ENCODE measurements at regions not wholly inside any gene's neighbourhood (a gene's known extent, or its start where the extent isn't known, plus 50 kb on each side); places are given as distances from the start of the nearest gene placed in this dataset.

DNA sequence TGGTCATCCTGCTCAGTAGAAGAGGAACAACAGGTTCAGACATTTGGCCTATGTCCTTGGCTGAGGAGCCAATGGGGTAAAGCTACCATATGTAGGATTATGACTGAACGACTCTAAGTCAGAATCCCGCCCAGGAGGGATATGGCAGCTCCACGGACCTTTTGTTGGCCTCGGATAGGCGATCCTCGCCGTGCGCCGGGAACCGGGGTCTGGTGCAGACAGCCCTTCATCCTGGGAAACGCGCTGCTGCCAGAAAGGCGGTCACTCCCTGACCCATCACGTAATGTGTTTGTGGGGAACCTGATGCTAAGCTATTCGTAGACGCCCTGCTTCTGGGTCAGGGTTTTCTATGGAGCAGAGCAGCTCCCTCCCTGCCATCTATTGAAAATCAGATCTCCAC is 178.9 kb upstream of the ALG10B start:
- no peaks in the 10 kb centered on the region for H3K9me3 ChIP-seq (ENCODE audit: control insufficient read depth in 2 of 2, insufficient read depth in 1 of 2, low read depth in 1 of 2, low read length in 1 of 2)
- WGBS, 2 donors: 45 to 60% methylated on average over 16 of the region's 16 CpGs
- no peaks in the 10 kb centered on the region for H3K36me3 ChIP-seq (ENCODE audit: control insufficient read depth in 2 of 2, insufficient read depth in 2 of 2, low read length in 1 of 2)
- H3K27me3 ChIP-seq (ENCODE audit: control insufficient read depth in 1 of 2, insufficient read depth in 2 of 2, low read length in 2 of 2): no peaks in the 10 kb centered on the region
- H3K4me1 ChIP-seq (ENCODE audit: control insufficient read depth in 2 of 2, insufficient read depth in 2 of 2, low read length in 1 of 2): peaks cover 0 to 2% of the 10 kb centered on the region in 2 donors
- H3K4me3 ChIP-seq (ENCODE audit: low read depth in 1 of 2, low read length in 2 of 2): no peak overlapping the region
- no peak overlapping the region for H3K27ac ChIP-seq (ENCODE audit: low read depth in 2 of 2, low read length in 1 of 2)

DNA sequence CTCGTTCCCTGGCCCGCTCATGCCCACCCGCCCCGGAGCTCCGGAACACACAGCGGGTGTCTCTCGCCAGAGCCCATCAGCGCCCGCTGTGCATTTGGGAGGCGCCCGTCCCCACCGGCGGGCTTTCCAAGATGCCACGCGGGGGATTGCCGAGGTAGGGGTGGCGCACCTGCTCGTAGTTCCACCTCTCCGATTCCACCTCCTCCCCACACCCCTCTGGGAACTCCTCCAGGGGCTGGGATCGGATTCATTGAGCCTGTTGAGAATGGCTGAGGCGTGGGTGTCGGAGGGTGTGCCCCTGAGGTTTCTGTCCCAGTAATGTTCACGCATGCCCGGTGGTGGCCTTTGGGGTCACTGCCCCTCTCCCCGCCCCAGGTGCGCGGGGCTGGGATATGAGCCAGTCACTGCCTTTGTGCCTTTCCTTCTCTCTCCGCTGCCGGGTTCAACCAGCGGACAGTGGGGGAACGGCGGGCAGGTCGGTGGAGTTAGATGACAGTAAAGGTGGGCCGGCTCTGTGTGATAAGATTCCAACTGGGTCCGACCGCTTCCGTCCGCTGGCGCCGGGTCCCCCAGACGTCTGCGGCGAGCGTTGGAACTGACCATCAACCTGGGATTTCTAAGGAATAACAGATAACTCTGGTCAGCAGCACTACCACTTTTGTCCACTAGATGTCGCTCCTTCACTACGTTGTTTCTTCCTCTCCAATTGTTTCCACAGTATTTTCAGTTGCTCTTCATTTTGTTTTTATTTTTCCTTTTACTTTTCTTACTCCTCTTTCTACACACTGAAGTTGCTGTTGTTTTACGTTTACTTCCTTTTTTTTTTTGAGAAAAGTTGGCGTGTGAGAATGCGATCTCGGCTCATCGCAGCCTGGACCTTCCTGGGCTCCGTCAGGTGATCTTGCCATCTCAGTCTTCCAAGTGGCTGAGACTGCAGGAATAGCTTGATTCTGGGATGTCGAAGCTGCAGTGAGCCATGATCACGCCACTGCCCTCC is 178.1 kb upstream of the ALG10B start:
- WGBS, 2 donors: 6 to 8% methylated on average over 49 to 54 of the region's 54 CpGs
- H3K27ac ChIP-seq (ENCODE audit: low read depth in 2 of 2, low read length in 1 of 2): no peak overlapping the region
- H3K4me1 ChIP-seq (ENCODE audit: control insufficient read depth in 2 of 2, insufficient read depth in 2 of 2, low read length in 1 of 2): peaks cover 0 to 2% of the 10 kb centered on the region in 2 donors

DNA sequence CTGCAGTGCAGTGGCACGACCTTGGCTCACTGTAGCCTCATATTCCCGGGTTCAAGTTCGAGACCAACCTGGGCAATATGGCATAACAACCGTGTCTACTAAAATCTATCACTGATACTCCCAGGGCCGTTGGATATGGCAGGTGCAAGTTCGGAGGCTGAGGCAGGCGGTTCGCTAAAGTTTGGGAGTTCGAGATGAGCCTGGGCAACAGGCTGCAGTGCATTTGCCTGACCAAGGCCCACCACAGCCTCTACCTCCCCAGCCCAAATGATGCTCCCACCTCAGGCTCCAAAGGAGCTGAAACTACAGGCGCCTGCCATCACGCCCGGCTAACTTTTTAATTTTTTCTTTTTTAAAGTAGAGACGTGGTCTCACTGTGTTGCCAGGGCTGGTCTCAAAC is 177.1 kb upstream of the ALG10B start:
- Histone ChIP-seq H3K9me3 (ENCODE audit: control insufficient read depth in 2 of 2, insufficient read depth in 1 of 2, low read depth in 1 of 2, low read length in 1 of 2) (no peaks in the 10 kb centered on the region), H3K27ac (ENCODE audit: low read depth in 2 of 2, low read length in 1 of 2) (no peak overlapping the region), H3K36me3 (ENCODE audit: control insufficient read depth in 2 of 2, insufficient read depth in 2 of 2, low read length in 1 of 2) (no peaks in the 10 kb centered on the region), H3K4me3 (ENCODE audit: low read depth in 1 of 2, low read length in 2 of 2) (no peak overlapping the region), H3K4me1 (ENCODE audit: control insufficient read depth in 2 of 2, insufficient read depth in 2 of 2, low read length in 1 of 2) (peaks cover 0 to 2% of the 10 kb centered on the region in 2 donors), H3K27me3 (ENCODE audit: control insufficient read depth in 1 of 2, insufficient read depth in 2 of 2, low read length in 2 of 2) (no peaks in the 10 kb centered on the region)
- 80 to 87% methylated on average over 13 of the region's 13 CpGs for WGBS, 2 donors

More for the DNA sequence above, 178.1 kb upstream of the ALG10B start:
- no peaks in the 10 kb centered on the region for H3K36me3 ChIP-seq (ENCODE audit: control insufficient read depth in 2 of 2, insufficient read depth in 2 of 2, low read length in 1 of 2)
- H3K4me3 ChIP-seq (ENCODE audit: low read depth in 1 of 2, low read length in 2 of 2): peak overlapping the region; percentile 40 to 49
- no peaks in the 10 kb centered on the region for H3K9me3 ChIP-seq (ENCODE audit: control insufficient read depth in 2 of 2, insufficient read depth in 1 of 2, low read depth in 1 of 2, low read length in 1 of 2)
- H3K27me3 ChIP-seq (ENCODE audit: control insufficient read depth in 1 of 2, insufficient read depth in 2 of 2, low read length in 2 of 2): no peaks in the 10 kb centered on the region

DNA sequence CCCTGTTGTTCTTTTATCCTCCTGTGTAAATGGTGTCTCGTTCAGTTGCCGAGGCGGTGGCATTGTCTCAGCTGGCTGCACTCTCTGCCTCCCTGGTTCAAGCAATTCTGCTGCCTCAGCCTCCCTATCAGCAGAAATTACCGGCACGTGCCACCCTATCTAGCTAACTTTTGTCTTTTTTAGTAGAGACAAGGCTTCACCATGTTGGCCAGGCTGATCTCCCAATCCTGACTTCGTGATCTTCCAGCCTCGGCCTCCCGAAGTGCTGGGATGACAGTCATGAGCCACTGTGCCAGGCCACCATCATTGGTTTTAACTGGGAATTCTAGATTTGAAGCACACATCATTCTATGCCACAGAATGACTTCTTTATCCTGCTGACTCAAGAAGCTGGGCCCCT is 175.3 kb upstream of the ALG10B start:
- no peaks in the 10 kb centered on the region for H3K9me3 ChIP-seq (ENCODE audit: control insufficient read depth in 2 of 2, insufficient read depth in 1 of 2, low read depth in 1 of 2, low read length in 1 of 2)
- H3K4me3 ChIP-seq (ENCODE audit: low read depth in 1 of 2, low read length in 2 of 2): no peak overlapping the region
- H3K4me1 ChIP-seq (ENCODE audit: control insufficient read depth in 2 of 2, insufficient read depth in 2 of 2, low read length in 1 of 2): peaks cover 2 to 5% of the 10 kb centered on the region in 2 donors
- H3K36me3 ChIP-seq (ENCODE audit: control insufficient read depth in 2 of 2, insufficient read depth in 2 of 2, low read length in 1 of 2): no peaks in the 10 kb centered on the region
- 85 to 90% methylated on average over 8 of the region's 8 CpGs for WGBS, 2 donors
- no peak overlapping the region for H3K27ac ChIP-seq (ENCODE audit: low read depth in 2 of 2, low read length in 1 of 2)
- no peaks in the 10 kb centered on the region for H3K27me3 ChIP-seq (ENCODE audit: control insufficient read depth in 1 of 2, insufficient read depth in 2 of 2, low read length in 2 of 2)

DNA sequence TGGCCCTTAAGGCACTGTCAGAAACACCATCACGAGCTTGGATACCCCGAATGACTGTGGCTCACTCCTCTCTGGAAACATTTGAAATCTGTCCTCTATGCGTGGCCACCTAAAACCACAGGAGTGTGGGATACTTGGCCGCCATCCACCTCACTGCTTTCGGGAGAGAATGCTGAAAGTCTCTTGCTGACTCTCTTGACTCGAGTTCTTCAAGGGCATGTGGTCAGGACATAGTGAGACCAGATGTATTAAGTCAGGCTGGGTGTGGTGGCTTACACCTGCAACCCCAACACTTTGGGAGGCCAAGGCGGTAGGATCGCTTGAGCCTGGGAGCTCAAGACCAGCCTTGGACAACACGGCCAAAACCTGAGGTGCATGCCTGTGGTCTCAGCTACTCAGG is 174.7 kb upstream of the ALG10B start:
- Histone ChIP-seq H3K36me3 (ENCODE audit: control insufficient read depth in 2 of 2, insufficient read depth in 2 of 2, low read length in 1 of 2) (no peaks in the 10 kb centered on the region), H3K9me3 (ENCODE audit: control insufficient read depth in 2 of 2, insufficient read depth in 1 of 2, low read depth in 1 of 2, low read length in 1 of 2) (peaks cover 2 to 3% of the 10 kb centered on the region in 2 donors), H3K27ac (ENCODE audit: low read depth in 2 of 2, low read length in 1 of 2) (no peak overlapping the region), H3K27me3 (ENCODE audit: control insufficient read depth in 1 of 2, insufficient read depth in 2 of 2, low read length in 2 of 2) (no peaks in the 10 kb centered on the region), H3K4me1 (ENCODE audit: control insufficient read depth in 2 of 2, insufficient read depth in 2 of 2, low read length in 1 of 2) (peaks cover 2 to 5% of the 10 kb centered on the region in 2 donors), H3K4me3 (ENCODE audit: low read depth in 1 of 2, low read length in 2 of 2) (no peak overlapping the region)
- WGBS, 2 donors: 82 to 86% methylated on average over 9 of the region's 9 CpGs

DNA sequence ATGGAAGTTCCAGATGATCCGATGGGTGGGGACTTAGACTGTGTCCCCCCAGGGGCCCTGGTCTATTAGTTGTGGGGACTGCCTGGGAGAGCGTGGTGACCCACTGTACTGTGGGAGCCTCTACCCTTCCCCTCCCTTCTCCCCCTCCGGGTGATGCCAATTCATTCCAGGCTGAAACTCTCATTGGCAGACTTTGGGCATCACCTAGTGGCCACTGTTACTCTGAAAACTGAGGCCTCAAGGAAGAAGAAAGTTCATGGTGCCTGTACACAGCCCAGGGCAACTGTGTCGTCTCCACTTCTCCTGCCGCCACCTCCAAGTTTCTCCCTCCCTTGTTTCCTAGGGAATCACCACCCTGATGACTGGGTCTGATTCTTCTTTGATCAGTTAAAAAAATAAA is 173.6 kb upstream of the ALG10B start:
- Histone ChIP-seq H3K36me3 (ENCODE audit: control insufficient read depth in 2 of 2, insufficient read depth in 2 of 2, low read length in 1 of 2) (no peaks in the 10 kb centered on the region), H3K27me3 (ENCODE audit: control insufficient read depth in 1 of 2, insufficient read depth in 2 of 2, low read length in 2 of 2) (no peaks in the 10 kb centered on the region)
- WGBS, 2 donors: 81 to 85% methylated on average over 5 of the region's 5 CpGs

DNA sequence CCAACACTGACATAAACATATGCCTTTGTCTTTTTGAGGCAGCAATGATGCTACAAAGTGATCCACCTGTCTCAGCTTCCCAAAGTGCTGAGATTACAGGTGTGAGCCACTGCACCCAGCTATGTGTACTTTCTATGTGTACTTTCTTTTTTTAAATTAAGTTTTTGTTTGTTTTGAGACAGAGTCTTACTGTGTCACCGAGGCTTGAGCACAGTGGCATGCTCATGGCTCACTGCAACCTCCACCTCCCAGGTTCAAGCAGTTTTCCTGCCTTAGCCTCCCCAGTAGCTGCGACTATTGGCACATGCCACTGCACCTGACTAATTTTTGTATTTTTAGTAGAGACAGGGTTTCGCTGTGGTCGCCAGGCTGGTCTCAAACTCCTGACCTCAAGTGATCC is 172.5 kb upstream of the ALG10B start:
- Histone ChIP-seq H3K9me3 (ENCODE audit: control insufficient read depth in 2 of 2, insufficient read depth in 1 of 2, low read depth in 1 of 2, low read length in 1 of 2) (peaks cover 4% of the 10 kb centered on the region in 2 donors), H3K36me3 (ENCODE audit: control insufficient read depth in 2 of 2, insufficient read depth in 2 of 2, low read length in 1 of 2) (no peaks in the 10 kb centered on the region), H3K27ac (ENCODE audit: low read depth in 2 of 2, low read length in 1 of 2) (no peak overlapping the region), H3K4me3 (ENCODE audit: low read depth in 1 of 2, low read length in 2 of 2) (no peak overlapping the region), H3K4me1 (ENCODE audit: control insufficient read depth in 2 of 2, insufficient read depth in 2 of 2, low read length in 1 of 2) (peaks cover 0 to 5% of the 10 kb centered on the region in 2 donors), H3K27me3 (ENCODE audit: control insufficient read depth in 1 of 2, insufficient read depth in 2 of 2, low read length in 2 of 2) (no peaks in the 10 kb centered on the region)
- WGBS, 2 donors: 60 to 72% methylated on average over 4 of the region's 4 CpGs

More for the DNA sequence above, 173.6 kb upstream of the ALG10B start:
- peaks cover 4% of the 10 kb centered on the region in 2 donors for H3K9me3 ChIP-seq (ENCODE audit: control insufficient read depth in 2 of 2, insufficient read depth in 1 of 2, low read depth in 1 of 2, low read length in 1 of 2)
- peaks cover 2 to 5% of the 10 kb centered on the region in 2 donors for H3K4me1 ChIP-seq (ENCODE audit: control insufficient read depth in 2 of 2, insufficient read depth in 2 of 2, low read length in 1 of 2)
- no peak overlapping the region for H3K4me3 ChIP-seq (ENCODE audit: low read depth in 1 of 2, low read length in 2 of 2)
- H3K27ac ChIP-seq (ENCODE audit: low read depth in 2 of 2, low read length in 1 of 2): no peak overlapping the region

DNA sequence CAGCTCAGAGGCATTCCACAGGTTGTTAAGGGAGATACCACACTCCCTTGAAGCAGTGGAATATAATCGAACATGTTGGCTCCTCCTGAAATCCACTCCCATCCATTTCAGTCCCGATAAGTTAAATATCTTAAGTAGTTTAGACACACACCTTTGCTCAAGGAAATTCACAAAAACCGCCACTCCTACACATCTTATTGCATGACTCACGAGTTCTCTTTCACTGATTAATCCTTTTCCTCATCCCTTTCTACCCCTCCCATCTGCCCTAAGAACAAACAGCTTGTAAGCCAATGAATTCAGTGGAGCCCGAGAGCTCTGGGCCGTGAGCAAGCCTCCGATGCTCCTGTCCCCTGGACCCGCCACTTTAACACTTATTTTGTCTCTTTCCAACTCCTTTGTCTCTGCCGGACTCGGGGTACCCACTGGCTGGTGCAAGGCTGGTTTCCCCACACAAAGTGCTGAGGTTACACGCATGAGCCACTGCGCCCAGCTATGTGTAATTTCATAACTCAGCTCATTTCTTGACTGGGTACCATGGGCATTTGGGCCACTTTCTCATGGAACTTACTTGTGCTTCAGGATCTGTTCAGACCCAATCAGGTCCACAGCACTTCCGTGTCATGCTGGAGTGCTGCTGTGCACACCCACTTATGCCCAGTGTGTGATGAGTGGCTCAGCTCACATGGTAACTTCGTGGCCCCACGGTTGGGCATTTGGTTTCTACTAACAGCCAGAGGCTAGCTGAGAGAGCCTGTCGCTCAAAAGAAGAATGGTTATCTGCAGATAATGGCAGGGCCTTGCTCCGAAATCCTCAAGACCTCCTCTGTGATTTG is 171.8 kb upstream of the ALG10B start:
- Histone ChIP-seq H3K27ac (ENCODE audit: low read depth in 2 of 2, low read length in 1 of 2) (no peak overlapping the region), H3K36me3 (ENCODE audit: control insufficient read depth in 2 of 2, insufficient read depth in 2 of 2, low read length in 1 of 2) (no peaks in the 10 kb centered on the region)
- 62 to 63% methylated on average over 17 of the region's 17 CpGs for WGBS, 2 donors

DNA sequence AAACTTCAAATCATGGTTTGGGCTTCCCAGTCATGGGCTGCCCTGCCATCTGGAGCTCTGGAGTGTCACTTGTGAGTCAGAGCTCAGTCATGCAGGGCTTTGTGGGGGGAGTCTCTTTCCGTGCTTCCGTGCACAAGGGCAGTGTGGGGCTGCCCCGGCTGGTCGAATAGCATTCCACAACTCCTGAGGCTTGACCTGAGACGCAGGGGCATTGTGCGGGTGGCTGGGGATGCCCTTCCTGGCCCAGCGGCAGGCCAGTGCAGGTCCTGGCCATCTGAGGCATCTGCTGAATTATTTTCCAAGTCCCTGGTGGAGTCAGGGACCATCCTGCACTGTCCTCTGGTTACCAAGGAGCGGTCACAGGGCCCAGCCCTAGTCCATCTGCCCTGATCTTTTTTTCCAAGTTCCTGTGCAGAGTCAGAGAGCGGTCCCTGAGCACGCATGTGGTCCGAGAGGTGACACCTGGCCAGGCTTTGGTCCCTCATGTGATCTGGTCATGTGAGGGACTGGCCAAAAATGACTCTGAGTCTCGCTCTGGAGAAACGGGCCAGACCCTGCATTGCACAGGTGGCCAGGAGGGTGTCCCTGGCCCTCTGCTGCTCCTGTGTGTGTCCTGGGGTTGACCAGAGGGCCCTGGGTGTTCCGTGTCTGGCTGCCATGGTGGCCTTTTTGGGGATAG is 167.0 kb upstream of the ALG10B start:
- WGBS, 2 donors: 76 to 89% methylated on average over 14 of the region's 14 CpGs
- H3K36me3 ChIP-seq (ENCODE audit: control insufficient read depth in 2 of 2, insufficient read depth in 2 of 2, low read length in 1 of 2): no peaks in the 10 kb centered on the region
- no peak overlapping the region for H3K4me3 ChIP-seq (ENCODE audit: low read depth in 1 of 2, low read length in 2 of 2)

More for the DNA sequence above, 171.8 kb upstream of the ALG10B start:
- H3K4me1 ChIP-seq (ENCODE audit: control insufficient read depth in 2 of 2, insufficient read depth in 2 of 2, low read length in 1 of 2): peaks cover 0 to 5% of the 10 kb centered on the region in 2 donors
- H3K9me3 ChIP-seq (ENCODE audit: control insufficient read depth in 2 of 2, insufficient read depth in 1 of 2, low read depth in 1 of 2, low read length in 1 of 2): peaks cover 4 to 6% of the 10 kb centered on the region in 2 donors
- H3K27me3 ChIP-seq (ENCODE audit: control insufficient read depth in 1 of 2, insufficient read depth in 2 of 2, low read length in 2 of 2): no peaks in the 10 kb centered on the region
- no peak overlapping the region for H3K4me3 ChIP-seq (ENCODE audit: low read depth in 1 of 2, low read length in 2 of 2)

More for the DNA sequence above, 167.0 kb upstream of the ALG10B start:
- H3K9me3 ChIP-seq (ENCODE audit: control insufficient read depth in 2 of 2, insufficient read depth in 1 of 2, low read depth in 1 of 2, low read length in 1 of 2): peaks cover 4 to 20% of the 10 kb centered on the region in 2 donors
- H3K27ac ChIP-seq (ENCODE audit: low read depth in 2 of 2, low read length in 1 of 2): no peak overlapping the region
- H3K4me1 ChIP-seq (ENCODE audit: control insufficient read depth in 2 of 2, insufficient read depth in 2 of 2, low read length in 1 of 2): peaks cover 0 to 5% of the 10 kb centered on the region in 2 donors
- H3K27me3 ChIP-seq (ENCODE audit: control insufficient read depth in 1 of 2, insufficient read depth in 2 of 2, low read length in 2 of 2): no peaks in the 10 kb centered on the region

Data from esophagus (tissue), 2 donors.